VCaP (cell line): ENCODE measurements at regions not wholly inside any gene's neighbourhood (a gene's known extent, or its start where the extent isn't known, plus 50 kb on each side); places are given as distances from the start of the nearest gene placed in this dataset.

Experiments
- H3K27ac ChIP-seq: fragments of 450-650 bp; 2 replicates; pipeline ENCODE4 v1.5.1; 2017
- TF ChIP-seq, protein P1 (sequence below): fragments of 450-650 bp; conservative IDR thresholded peaks from 2 replicates; pipeline ENCODE4 v1.5.1; 2017; ENCODE audit warnings: mild to moderate bottlenecking, moderate library complexity

DNA sequence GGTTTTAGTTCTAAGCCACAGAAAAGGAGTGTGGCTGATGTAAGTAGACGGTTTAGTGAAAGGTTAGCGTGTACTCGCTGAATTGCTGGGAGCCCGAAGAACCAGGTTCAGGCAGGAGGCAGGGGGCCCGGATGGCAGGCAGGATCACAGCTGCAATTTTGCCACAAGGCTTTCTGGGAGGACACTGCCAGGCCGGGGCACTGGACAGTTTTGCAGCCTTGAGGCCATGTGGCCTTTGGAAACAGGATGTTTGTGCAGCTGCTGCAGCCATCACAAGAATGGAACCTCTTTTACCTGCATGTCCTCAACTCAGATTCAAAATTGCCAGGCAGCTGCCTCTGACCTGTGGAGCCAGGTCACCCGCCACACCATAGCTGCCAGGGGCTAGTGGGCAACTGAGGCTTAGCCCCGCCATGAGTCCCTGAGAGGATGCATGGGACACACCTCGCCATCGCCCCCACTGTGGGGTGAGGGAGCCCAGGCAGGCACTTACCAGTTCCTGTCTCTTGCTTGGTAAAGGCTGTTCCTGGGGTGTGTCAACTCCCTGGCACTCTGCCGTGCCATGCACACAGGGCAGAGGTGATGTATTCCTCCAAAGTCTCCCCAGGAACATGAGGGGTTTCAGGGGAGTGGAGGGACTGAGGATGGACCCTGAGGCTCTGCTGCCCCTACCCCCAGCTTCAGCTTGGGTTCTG lies 188.6 kb downstream of the RPS24 start:
- TF ChIP-seq, protein P1, sequence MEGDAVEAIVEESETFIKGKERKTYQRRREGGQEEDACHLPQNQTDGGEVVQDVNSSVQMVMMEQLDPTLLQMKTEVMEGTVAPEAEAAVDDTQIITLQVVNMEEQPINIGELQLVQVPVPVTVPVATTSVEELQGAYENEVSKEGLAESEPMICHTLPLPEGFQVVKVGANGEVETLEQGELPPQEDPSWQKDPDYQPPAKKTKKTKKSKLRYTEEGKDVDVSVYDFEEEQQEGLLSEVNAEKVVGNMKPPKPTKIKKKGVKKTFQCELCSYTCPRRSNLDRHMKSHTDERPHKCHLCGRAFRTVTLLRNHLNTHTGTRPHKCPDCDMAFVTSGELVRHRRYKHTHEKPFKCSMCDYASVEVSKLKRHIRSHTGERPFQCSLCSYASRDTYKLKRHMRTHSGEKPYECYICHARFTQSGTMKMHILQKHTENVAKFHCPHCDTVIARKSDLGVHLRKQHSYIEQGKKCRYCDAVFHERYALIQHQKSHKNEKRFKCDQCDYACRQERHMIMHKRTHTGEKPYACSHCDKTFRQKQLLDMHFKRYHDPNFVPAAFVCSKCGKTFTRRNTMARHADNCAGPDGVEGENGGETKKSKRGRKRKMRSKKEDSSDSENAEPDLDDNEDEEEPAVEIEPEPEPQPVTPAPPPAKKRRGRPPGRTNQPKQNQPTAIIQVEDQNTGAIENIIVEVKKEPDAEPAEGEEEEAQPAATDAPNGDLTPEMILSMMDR = no peak

DNA sequence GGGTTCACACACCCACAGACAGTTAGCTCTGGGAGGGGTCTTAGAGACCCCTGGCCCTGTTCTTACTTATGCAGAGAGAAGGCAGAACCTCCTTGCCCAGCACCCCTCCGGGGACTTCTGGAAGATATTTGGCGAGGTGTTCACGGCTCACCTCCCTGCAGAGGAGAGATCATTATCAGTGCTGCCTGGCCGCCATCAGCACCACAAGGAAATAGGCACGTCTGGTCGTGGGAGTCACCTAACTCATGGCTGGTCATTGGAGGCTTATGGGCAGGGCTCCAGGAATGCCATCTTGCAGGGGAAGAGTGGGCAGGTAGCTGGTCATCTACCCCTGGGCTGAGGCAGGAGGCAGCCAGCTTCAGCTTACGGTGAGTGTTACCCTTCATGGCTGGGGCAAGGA lies 189.4 kb downstream of the RPS24 start:
- TF ChIP-seq, protein P1 = no peak
- no peak overlapping the region for H3K27ac ChIP-seq

More for the DNA sequence above, 188.6 kb downstream of the RPS24 start:
- H3K27ac ChIP-seq = no peak overlapping the region

DNA sequence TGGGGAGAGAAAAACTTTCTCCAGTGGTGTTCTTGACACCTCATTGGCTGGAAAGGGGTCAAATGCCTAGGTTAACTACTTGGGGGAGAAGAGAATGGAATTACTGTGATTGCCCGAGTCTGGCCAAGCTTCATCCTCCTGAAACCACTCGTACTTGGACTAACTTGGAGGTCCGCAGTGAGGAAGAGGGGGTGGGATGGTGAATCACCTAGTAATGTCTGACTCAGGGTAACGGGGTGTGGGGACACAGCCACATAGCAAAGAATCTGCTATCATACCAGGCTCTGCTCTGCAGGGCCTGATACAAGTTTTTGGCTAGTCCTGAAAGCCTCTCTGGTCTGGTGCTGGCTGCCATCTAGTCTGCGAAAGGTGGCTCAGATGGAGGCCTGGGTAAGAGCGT lies 190.9 kb downstream of the RPS24 start:
- H3K27ac ChIP-seq = no peak overlapping the region
- TF ChIP-seq, protein P1 = no peak

DNA sequence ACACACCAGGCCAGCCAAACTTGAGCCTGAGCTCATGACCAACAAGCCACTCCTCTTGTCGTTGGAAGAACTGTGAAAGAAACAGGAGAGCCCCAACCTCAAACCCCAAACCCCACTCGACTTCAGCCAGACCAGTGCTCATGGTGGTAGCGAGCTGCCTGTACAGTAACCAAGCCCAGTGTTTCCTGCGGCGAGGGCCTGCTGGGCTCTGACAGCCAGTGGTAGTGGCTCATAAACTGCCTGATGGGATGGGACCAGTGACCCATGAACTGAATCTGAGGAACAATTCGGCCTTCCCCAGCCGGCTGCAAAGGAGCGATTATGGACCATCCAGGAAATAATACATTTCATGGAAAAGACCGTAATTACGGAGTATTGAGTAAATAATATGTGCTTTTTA lies 191.9 kb downstream of the RPS24 start:
- no peak overlapping the region for H3K27ac ChIP-seq
- TF ChIP-seq, protein P1 = no peak

DNA sequence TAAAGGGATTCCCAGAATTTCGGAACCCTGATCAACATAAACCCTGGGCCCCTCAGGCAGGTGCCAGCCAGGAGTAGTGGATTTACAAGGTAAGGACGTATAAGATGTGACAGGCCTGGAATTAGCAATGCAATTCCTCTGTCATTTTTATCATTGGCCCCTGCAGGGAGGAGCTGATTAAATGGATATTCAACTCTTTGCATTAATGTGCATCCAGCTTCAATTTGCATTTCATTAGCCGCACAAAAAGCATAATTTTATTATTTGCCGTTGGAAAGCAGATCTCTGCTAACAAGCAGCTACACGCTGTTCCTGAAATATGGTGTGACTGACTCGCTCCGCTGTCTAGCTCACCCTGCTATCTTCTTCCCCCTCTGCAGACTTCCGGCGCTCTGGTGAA lies 195.8 kb downstream of the RPS24 start:
- TF ChIP-seq, protein P1 = no peak

DNA sequence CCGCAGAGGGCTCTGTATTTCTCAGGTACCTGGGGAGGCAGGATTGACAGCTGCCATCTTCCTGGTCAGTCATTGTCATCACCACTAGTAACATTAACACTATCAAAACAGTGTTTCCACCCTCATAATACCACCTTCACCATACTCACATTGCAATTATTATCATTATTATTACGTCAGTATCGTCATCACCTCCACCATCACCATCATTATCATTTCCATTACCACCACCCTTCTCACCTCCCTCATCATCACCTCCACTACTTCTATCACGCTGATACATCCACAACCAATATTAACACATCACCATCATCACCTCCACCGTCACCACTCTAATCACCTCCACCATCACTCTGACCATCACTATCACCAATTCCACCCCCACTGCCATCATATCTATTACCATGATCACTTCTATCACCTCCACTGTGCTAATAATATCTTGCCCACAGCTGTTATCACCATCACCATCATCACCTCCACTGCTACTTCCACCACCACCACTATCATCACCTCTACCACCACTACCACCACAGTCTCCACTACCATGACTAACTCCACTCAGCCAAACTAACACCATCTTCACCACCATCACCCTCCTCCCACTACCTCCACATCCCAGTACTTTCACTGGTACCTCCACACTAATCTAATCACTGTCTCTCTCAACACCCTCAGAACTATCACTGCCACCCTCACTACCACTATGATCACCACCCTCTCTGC lies 196.4 kb downstream of the RPS24 start:
- TF ChIP-seq, protein P1 = no peak
- H3K27ac ChIP-seq = no peak overlapping the region

More for the DNA sequence above, 195.8 kb downstream of the RPS24 start:
- no peak overlapping the region for H3K27ac ChIP-seq

DNA sequence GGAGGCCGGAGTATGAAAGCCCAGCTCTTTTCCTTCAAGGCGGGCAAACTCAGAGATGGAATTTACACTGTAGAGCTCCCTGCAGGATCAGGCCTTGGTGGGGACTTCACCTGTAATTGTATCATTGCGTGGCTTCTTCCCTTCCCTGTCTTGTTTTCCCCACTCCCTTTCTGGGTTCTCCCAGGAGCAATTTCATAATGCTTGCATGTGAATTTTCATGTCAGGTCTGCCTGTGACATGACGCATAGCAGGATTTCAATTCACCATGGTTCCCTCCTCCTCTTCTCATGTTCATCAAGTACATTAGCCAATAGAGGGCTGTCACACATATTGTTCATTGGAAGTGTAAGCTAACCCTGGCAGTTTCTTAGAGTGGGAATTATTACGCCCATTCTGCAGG lies 197.7 kb downstream of the RPS24 start:
- no peak overlapping the region for H3K27ac ChIP-seq
- TF ChIP-seq, protein P1 = no peak
